ENCODE measurements at regions not wholly inside any gene's neighbourhood (a gene's known extent, or its start where the extent isn't known, plus 50 kb on each side); places are given as distances from the start of the nearest gene placed in this dataset.
"Not testable (repeated sequence)": the region's sequence is repeated elsewhere in the genome, so short reads cannot be mapped to it uniquely, and the experiment has no call there.

DNA sequence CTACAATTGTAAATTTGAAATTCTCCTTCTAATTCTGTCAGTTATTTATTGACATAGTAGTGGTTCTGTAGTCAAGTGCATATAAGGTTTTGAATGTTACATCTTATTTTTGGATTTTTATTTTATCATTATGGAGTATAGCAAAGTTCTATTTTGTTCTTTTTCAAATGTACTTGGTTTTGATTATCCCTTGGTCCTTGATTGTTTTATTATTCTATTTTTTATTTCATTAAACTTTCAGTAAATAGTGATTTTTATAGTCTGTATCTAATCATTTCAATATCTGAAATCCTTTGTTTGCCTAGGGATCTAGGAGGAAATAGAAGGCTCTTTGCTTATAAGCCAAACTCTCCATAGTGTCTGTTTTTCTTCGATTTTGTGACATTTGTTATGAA, 87.8 kb downstream of the HFE start:
- DNase-seq (ENCODE audit: low read depth, low spot score), result no peak

DNA sequence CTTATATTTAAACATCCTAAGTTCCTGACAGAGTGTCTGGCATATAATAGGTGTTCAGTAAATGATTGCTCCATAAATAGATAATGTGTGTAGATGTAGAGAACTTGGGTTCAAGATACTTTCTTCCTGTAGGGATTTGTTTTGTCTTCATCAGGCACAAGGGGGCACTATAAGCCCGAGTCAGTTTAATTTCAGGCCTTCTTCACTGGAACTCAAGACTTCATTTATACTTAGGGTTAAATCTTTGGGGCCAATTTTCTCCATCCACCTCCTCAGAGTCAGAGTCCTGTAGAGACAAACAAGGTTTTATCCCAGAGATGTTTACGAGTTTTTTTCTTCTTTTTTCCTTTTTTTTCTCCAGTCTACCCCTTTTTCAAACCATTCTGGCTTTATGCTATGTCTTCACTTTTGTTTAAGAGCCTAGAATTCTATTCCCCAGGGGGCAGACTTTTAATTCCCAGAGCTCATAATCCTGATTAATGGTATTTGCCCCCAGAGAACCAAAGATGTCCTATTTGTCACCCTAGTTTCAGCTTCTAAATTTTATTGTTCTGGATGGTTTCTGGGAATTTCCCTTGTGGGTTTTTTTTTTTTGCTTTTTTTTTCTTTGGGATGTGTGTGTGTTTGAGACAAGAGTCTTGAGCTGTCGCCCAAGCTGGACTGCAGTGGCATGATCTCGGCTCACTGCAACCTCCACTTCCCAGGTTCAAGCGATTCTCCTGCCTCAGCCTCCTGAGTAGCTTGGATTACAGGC, 88.4 kb downstream of the HFE start:
- DNase-seq (ENCODE audit: low read depth, low spot score), result no peak

DNA sequence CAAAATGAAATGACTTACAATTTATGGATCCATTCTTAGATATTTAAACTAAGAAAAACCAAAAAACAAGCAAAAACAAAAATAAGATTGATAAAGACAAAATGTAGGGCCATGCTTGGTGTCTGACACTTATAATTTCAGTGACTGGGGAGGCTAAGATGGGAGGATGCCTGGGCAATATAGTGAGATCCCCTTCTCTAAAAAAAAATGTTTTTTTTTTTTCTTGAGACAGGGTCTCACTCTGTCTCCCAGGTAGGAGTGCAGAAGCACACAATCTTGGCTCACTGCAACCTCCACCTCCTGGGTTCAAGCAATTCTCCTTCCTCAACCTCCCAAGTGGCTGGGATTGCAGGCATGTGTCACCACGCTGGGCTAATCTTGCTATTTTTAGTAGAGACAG, 92.4 kb downstream of the HFE start:
- no peak for DNase-seq (ENCODE audit: low read depth, low spot score)

DNA sequence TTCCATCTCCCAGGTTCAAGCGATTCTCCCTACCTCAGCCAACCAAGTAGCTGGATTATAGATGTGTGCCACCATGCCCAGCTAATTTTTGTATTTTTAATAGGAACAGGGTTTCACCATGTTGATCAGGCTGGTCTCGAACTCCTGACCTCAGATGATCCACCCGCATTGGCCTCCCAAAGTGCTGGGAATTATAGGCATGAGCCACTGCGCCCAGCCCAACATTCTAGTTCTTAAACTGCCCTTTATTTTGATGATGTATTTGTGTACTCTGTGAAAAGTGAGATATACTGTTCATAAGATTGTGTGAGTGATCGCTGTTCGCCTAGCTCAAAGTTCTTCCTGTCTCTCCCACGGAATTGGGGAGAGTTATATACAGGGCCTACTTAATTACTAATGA, 93.1 kb downstream of the HFE start:
- no peak for DNase-seq (ENCODE audit: low read depth, low spot score)

DNA sequence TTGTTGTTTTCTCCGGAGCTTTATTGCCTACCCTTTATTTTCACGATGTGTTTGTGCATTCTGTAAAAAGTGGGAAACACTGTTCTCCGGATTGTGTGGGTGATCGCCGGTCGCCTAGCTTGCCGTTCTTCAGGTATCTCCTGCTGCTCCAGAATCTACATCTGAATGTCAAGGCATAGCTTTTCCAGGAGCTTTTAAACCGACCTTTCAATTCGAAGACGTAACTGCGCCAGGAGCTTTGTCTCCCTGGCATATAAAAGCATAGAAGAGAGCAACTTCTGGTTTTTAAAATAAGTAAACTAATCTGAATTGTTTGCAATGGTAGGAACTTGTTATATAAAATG, 96.0 kb downstream of the HFE start:
- DNase-seq (ENCODE audit: low read depth, low spot score), result no peak

DNA sequence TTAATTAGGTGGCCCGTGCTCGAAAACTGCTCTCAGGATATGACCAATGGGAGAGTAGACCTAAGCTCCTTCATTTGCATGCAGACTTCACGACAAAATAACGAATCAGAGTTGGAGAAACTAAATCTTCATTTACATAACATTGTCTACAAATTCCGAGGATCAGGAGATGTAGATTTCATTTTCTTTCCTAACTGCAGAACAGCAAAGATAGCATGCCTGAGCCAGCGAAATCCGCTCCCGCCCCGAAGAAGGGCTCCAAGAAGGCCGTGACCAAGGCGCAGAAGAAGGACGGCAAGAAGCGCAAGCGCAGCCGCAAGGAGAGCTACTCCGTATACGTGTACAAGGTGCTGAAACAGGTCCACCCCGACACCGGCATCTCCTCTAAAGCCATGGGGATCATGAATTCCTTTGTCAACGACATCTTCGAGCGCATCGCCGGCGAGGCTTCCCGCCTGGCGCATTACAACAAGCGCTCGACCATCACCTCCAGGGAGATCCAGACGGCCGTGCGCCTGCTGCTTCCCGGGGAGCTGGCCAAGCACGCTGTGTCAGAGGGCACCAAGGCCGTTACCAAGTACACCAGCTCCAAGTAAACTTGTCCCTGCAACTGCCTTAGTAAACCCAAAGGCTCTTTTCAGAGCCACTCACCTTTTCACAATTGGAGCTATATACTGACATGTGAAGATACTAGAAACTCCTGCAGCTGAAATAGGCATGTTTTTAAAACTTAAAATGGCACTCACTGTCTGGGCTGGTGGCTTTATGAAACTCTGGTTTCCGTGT, 96.5 kb downstream of the HFE start:
- no peak for DNase-seq (ENCODE audit: low read depth, low spot score)

DNA sequence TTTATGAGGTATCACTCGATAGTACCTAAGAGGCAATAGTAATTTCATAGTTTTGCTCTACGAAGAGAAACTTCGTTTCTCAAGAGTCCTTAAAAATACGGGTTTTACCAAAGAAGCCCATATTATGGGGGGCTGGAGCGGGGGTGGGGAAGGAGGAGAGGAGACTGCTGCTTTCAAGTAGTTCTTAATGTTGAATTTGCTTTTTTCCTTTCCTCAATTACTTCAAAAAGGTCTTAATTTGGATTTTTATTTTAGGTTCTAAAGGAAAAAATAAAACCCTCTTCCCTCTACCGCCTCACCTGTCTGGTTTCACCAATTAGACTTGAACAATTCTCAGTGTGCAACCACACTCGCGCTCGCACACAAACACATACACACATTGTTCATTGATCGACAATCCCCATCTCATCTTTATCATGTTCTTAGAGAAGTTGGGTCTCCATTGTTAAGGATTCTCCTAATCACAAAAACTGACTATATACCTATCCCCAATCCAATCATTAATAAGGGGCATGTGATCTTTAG, 97.2 kb downstream of the HFE start:
- DNase-seq (ENCODE audit: low read depth, low spot score), result no peak

DNA sequence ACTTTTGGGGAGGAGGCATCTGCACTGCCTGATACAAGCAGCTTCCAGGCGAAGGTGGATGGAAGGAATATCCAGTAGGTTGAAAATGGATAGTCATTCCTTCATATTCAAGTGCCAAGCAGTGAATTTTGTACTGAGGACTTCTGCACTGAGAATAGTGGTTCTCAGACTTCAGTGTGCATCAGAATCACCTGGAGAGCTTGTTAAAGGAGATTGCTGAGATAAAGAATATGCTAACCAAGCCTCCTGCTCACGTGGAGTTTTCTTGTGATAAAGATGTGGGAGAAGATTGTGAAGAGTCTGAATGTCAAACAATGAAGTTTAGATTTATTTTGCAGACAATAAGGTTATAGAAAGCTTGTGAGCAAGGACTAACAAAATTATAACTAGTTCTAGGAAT, 97.8 kb downstream of the HFE start:
- DNase-seq (ENCODE audit: low read depth, low spot score), result no peak

DNA sequence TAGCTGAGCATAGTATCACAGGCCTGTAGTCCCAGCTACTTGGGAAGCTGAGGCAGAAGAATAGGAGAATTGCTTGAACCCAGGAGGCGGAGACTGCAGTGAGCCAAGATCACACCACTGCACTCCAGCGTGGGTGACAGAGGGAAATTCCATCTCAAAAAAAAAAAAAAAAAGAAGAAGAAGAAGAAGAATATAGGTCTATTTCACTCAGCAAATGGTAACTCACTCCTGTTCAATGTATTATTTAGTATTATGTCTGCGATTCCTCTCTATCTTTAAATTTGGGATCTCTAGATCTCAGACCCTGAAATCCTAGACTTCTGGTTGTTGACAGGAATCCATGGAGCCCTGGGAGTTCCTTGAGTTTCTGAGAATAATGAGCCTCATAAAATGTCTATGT, 98.6 kb downstream of the HFE start:
- DNase-seq (ENCODE audit: low read depth, low spot score), result no peak

DNA sequence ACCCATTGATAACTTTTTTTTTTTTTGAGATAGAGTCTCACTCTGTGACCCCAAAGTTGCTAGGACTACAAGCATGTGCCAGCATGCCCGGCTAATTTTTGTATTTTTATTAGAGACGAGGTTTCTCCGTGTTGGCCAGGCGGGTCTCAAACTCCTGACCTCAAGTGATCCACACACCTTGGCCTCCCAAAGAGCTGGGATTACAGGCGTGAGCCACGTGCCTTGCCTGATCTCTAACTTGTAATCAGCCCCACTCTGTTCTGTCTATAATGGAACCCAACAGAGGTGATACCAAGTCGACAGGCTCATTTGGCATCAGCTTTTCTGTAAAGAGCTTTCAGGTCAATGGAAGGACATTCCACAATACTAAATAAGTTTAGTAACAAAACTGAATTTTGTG, 99.4 kb downstream of the HFE start:
- no peak for DNase-seq (ENCODE audit: low read depth, low spot score)

DNA sequence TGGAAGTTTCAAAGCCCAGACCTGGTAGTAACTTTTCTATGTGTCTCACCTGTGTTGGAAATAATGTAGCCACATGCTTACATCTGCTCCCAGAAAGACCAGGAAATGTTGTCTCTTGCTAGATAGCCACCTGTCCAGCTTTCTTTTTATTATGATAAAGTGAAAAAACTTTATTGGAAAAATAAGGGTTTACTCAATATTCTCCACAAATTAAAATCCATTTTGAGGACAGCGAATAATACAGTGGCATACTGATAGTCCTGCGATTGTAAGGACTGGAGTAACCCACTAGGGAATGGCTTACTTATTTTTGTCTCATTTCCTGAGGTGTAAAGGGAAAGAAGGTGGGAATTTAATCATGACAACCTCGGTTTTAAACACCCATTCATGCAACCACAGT, 100.1 kb downstream of the HFE start:
- DNase-seq (ENCODE audit: low read depth, low spot score), result no peak

DNA sequence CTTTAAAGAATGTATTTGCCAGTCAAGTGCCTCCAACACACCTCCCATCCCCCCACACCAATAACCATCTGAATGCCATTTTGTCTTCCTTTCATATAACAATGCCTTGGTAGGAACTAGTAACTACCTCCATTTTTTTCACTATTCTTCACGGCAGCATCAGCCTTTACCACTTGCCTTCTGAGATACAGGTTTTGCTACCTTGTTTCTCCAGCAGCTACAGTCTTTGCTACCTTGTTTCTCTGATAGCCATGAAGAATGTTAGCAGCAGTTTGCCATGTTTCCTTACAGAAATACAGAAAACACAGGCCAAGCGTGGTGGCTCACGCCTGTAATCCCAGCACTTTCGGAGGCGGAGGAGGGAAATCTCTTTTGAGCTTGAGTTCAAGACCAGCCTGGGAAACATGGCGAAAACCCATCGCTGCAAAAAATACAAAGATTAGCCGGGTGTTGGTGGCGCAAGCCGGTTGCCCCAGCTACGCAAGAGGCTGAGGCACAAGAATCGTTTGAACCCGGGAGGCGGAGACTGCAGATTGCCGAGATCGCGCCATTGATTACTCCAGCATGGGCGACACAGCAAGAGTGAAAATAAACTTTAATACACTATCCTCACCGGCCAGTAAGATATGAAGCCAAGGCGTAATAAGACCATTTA, 100.9 kb downstream of the HFE start:
- DNase-seq (ENCODE audit: low read depth, low spot score), result no peak

DNA sequence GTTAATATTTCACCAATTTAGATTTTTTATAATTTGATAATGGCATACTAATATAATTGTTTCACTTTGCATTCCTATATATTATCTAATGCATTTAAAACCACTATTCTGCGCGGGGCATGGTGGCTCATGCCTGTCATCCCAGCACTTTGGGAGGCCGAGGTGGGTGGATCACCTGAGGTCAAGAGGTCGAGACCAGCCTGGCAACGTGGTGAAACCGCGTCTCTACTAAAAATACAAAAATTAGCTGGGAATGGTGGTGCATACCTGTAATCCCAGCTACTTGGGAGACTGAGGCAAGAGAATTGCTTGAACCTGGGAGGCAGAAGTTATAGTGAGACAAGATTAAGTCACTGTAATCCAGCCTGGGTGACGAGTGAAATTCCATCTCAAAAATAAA, 104.3 kb downstream of the HFE start:
- not testable (repeated sequence) for DNase-seq (ENCODE audit: low read depth, low spot score)

DNA sequence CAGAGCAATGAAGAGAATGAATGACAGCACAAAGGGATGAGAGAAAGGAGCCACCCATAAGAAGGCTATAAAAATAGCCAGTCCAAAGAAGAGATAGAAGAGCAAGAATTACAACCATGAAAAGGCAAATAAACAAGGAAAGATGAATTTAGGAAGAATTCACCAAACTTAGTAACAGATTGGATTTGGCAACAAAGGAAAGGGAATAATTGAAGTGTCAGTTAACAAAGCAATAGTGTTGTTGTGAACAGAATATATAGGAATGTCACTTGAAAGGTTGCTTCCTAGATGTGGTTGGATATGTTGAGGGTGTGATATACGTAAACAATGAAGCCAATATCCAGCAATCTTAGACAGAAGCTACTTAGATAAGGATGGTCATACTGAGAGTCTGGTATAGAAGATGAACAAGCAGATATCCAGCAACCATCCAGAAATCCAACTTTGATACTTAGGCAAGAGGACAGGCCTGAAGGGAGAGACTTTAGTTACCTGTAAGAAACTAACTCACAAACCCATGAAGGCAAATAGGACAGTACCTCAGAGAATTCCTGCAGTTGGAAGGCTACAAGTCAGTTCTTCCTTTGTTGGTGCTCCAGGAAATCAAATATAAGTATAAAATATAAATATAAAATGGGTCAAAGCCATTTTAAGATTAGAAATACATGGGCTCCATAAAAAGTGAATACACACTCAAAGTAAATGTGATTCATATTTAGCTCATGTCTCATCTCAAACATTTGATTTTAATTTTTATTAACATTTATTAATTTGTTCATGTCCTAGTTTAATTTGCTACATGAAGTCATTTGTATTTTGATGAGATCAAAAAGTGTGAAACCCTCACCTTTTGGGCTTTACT, 106.5 kb downstream of the HFE start:
- no peak for DNase-seq (ENCODE audit: low read depth, low spot score)

DNA sequence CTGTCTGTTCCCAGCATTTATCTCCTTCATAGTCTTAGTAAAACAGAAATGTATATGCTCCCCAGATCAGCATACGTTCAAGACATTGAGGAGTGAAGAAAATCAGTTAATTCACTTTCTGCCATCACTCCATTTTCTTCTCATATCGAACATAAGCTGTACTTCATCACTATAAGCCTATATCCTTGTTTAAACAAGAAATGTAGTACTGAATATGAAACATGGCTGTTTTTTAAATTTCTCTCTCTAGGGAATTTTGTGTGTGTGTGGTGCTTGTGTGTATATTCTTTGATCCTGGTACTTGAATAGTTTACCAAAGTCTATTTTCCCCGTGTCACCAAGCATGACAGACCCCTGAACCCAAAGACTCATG, 107.1 kb downstream of the HFE start:
- DNase-seq (ENCODE audit: low read depth, low spot score), result no peak

DNA sequence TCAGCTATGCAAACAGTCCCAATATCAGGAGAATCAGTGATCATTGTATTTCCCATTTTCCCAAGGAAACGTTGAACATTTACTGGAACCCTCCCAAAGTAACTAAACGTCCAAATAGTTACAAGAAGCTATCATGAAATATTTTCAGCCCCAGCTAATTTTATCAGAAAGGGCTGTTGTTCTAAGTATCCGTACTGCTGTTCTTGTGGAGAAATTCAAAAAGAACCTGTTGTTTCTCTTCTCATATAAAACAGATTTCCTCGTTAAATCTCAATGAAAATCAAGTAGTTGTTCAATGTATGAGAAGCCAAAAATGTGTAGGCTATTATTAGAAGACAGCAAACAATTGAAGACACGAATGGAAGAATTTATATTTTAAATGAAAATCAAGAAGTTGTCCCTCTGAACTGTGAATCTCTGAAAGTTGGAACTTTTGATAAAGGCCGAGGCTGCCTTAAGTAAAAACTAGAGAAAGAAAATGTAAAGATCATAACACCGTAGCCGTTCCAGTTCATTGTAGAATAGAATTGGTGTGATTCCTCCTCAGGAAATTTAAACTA, 107.7 kb downstream of the HFE start:
- no peak for DNase-seq (ENCODE audit: low read depth, low spot score)

DNA sequence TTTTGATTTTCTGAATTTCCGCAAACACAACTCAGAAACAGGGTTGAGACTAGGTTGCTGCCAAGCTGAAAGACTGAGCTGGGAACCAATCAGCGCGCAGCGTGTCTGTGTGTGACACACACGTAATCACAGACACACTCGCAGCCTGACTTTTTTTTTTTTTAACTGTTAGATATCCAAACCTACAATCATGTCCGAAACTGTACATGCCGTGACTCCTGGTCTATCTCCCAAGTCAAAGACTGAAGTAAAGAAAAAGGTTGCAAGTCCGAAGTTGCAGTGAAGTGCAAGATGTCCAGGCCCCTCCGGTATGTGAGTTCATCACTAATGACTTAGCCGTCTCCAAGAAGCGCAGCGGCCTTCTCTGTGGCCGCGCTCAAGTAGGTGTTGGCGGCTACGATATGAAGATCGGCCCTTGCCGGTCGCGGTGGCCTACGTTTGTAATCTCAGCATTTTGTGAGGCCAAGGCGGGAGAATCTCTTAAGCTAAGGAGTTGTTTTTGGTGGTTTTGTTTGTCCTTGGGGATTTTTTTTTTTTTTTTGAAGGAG, 108.2 kb downstream of the HFE start:
- no peak for DNase-seq (ENCODE audit: low read depth, low spot score)

DNA sequence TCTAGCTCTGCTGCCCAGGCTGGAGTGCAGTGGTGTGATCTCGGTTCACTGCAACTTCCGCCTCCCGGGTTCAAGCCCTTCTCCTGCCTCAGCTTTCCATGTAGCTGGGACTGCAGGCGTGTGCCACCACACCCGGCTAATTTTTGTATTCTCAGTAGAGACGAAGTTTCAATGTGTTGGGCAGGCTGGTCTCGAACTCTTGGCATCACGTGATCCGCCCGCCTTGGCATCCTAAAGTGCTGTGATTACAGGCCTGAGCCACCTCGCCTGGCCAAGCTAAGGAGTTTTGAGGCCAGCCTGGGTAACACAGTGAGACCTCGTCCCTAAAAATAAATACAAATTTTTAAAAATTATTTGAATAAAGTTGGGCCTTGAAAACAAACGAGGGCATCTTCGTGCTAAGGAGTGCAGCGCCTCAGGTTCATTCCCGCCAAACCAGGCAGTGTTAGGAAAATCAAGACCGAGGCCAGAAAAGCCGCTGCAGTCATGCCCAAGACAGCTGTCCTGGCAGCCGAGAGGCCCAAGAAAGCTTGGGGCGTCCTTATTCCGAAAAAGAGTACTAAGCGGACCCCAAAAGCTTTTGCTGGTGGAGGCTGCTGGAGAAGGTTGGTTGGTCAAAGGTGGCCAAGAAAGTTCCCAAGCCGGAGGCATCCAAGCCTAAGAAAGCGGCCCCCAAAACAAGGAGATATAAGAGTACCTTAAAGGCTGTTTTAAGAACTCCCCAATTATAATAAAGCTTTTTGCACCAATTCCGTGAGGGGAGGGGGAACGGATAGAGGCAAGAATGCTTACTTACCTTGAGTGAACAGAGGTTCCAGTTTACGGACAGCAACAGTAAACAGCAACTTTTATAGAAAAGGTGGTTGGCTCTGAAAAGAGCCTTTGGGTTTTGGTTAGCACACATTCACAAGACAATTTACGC, 109.0 kb downstream of the HFE start:
- no peak for DNase-seq (ENCODE audit: low read depth, low spot score)

DNA sequence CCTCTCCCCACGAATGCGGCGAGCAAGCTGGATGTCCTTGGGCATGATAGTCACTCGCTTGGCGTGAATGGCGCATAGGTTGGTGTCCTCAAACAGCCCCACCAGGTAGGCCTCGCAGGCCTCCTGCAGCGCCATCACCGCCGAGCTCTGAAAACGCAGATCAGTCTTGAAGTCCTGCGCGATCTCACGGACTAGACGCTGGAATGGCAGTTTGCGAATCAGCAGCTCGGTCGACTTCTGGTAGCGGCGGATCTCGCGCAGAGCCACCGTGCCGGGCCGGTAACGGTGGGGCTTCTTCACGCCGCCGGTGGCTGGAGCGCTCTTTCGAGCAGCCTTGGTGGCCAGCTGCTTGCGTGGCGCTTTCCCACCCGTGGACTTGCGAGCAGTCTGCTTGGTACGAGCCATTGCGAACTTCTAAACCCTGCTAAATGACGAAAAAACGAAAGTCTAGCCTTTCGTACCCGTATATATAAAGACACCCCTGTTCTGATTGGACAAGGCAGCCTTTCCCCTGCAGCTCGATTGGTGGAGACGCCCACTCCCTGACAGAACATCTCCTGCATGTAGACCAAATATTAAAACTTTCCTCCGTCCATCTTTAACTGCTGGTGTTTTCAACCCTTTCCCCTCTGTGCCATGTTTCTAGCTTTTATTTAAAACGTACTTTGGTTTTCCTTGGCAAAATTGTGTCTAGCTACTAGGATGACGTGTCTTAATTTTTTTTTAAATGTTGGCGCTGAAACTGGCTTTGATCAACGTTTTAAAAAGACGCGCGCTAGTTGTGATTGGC, 109.8 kb downstream of the HFE start:
- peak; percentile 80 for DNase-seq (ENCODE audit: low read depth, low spot score)

DNA sequence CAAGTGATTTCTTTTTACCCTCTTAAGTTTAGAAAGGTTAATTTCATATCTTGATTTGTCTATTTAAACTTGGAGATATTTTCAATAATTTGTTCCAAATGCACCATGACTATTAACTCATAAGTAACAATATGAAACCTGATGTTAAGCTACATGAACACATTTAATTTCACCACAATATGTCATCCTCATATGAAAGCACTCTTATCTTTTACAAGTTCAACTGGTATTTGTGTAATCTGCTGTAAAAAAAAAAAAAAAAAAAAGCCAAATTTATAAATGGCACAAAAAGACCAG, 110.4 kb downstream of the HFE start:
- no peak for DNase-seq (ENCODE audit: low read depth, low spot score)

Measured in smooth muscle cell of the brain vasculature (primary cell).